ENCODE measurements at regions not wholly inside any gene's neighbourhood (a gene's known extent, or its start where the extent isn't known, plus 50 kb on each side); places are given as distances from the start of the nearest gene placed in this dataset.

DNA sequence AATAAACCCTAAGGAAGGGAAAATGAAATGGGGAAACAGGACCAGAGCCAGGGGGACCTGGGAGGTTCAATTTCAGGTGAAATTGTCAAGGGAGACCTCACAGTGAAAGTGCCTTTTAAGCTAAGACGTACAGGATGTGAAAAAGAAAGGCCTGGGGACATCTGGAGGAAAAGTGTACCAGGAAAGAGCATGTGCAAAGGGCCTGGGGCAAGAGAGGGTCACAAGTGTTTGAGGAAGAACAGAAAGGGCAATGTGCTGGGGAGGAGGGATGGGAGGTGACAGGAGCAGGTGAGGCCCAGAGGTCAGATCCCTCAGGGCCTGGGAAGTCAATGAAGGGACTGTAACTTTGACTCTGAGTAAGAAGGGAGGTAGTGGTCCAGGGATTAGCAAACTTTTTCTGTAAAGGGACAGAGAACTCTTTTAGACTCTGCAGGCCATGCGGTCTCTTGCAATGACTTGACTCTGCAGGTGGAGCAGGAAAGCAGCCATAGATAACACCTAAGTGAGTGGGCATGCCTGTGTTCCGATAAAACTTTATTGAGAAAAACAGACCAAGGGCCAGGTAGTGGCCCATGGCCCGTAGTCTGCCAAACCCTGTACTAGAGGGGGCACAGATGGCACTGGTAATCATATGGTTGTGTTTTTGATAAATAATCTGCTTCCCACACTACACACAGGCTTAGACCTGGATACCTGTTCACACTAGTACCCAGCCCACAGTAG is 93.8 kb downstream of the LITAF start:
- POLR2A ChIA-PET = no interaction called here
- CTCF ChIA-PET = no interaction called here

DNA sequence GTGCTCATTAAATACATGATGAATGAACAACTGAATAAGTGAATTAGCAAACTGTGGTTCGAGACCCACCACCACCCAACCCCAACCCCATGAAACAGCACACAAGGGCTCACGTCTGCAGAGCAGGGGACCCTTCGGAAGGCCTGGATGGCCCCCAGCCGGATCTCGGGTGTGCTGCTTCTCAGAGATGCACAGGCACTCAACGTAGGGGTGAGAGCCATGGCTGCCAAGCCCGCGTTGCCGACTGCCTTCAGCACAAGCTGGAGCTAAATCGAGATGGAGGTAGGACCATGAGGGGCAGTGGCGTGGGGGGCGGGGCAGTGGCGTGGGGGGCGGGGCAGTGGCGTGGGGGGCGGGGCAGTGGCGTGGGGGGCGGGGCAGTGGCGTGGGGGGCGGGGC is 93.2 kb downstream of the LITAF start:
- POLR2A ChIA-PET = no interaction called here
- CTCF ChIA-PET = no interaction called here

DNA sequence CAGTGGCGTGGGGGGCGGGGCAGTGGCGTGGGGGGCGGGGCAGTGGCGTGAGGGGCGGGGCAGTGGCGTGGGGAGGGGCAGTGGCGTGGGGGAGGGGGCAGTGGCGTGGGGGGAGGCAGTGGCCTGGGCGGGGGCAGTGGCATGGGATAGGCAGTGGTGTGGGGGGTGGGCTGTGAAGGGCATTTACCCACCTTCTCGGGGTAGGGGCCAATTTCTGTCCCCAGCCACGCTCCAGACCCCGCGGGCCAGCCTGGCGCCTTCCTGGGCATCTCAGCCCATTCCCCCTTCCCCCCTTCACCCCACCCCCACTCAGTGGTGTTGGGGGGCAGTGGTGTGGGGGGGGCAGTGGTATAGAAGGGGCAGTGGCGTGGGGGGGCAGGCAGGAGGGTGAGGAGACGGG is 92.7 kb downstream of the LITAF start:
- ChIA-PET POLR2A (no interaction called here), CTCF (no interaction called here)

DNA sequence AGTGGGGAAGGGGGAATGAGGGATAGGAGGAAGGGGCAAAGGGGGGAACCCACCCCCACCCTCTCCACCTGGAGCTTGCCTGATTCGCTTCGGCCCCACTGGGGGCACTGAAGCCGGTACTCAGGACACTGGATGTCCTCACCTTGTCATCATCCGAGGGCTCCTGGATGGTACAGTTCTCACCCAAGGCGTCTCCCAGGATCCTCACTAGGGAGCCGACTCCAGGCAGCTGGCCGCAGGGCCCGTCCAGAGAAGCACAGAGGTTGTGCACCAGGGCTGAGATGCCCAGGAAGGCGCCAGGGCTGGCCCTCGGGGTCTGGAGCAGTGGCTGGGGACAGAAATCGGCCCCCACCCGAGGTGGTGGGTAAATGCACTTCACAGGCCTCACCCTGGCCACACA is 92.3 kb downstream of the LITAF start:
- CTCF ChIA-PET = interaction anchor here (1.2 kb wide), 1 partner anchor 19 kb away, joined by 4 read pairs; no protein-coding TSS in a partner anchor
- POLR2A ChIA-PET = no interaction called here

DNA sequence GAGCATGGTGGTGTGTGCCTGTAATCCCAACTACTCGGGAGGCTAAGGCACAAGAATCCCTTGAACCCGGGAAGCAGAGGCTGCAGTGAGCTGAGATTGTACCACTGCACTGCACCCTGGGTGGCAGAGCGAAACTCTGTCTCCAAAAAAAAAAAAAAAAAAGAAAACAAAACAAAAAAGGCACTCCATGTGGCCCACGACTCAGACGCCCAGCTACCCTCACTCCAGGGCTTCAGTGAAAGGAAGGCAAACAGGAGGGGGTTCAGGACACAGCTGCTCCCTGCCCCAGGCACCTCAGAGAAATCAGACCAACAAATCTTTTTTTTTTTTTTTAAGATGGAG is 91.7 kb downstream of the LITAF start:
- ChIA-PET POLR2A (no interaction called here), CTCF (interaction anchor here (0.6 to 1.4 kb wide), 3 partner anchors 20 to 832 kb away, joined by 3 to 4 read pairs (median 4); no protein-coding TSS in a partner anchor)

Data from activated CD8-positive, alpha-beta memory T cell treated with anti-CD3 and anti-CD28 coated beads for 36 hours (primary cell).